NCI-H2227 treated with DMSO at 0.1 percent for 48 hours (cell line): ENCODE measurements at regions not wholly inside any gene's neighbourhood (a gene's known extent, or its start where the extent isn't known, plus 50 kb on each side); places are given as distances from the start of the nearest gene placed in this dataset.

Experiments
- DNase-seq: peaks from one replicate; lab custom pipeline; 2025; lab: John Stamatoyannopoulos, UW

DNA sequence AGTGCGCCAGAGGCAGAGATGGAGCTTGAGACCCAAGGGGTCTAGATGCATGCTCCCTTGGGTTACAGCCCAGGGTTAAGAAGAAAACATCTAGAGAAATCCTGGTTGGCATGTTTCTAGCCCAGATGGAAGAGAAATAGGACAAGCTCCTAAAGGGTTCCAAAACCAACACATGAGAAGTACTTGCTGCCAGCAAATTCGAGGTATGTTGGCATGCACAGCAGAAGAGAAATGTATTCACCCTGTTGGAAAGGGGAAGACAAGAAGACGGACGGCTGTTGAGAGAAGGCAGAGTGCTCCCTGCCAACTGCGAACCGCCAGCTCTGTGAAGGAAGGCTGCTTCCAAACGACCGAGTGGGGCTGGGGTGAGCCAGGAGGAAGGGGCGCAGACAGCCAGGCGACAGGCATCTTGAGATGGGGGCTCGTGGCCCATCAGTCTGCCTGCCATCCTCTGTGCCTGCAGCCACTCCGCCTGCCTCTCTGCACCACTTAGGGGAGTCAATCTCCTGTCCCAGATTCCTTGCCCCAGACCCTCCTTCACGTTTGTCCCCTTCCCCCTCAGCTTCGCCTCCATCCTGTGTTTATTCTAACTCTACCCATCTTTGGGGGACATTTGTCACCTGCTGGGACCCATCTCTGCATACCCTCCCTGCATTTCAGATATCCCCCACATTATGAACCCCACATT lies 249.2 kb downstream of the CDC5L start:
- DNase-seq, result no peak

DNA sequence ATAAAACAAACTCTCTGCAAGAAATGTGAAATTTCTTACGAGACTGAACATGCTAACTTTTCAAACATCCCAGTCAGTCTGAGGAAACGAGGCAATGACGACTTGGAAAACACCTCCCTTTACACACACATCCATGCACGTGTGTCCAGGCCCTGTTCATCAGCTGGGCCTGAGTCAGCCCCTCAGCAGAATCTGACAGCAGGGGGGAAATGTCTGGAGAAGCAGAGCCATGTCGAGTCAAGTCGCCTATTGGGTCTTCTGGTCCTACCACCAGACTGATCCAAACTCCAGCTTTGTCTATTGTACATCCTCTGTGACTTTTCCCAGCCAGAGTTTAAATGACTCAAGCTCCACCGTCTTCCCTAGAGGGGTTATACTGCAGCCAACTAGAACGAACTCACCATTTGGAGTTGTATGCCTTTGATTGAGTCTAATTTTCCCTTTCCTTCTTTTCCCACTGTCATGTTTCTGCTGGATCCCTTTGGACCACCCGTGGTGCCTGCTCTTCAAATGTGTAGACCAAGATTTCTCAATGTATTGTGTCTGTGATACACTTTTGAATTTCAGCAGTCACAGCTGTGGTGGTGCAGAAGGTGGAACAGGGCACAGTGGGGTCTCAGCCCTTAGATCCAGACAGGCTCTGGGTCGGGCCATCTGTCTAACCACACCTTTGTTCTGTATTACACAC lies 254.0 kb downstream of the CDC5L start:
- DNase-seq, result no peak

DNA sequence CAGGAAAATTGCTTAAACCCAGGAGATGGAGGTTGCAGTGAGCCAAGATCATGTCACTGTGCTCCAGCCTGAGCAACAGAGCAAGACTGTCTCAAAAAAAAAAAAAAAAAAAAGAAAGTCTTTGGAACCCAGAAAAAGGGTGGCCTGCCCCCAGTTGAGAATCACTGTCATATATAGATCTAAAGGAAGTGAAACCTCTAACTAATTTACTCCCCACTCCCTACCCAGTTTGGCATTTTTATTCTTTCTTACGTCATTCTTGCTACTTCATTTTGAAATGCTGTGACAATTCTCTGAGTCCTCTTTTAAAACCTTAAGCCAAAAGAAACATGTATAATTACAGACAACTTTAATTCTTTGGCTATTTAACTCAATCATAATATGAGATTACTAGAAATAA lies 254.8 kb downstream of the CDC5L start:
- no peak for DNase-seq

DNA sequence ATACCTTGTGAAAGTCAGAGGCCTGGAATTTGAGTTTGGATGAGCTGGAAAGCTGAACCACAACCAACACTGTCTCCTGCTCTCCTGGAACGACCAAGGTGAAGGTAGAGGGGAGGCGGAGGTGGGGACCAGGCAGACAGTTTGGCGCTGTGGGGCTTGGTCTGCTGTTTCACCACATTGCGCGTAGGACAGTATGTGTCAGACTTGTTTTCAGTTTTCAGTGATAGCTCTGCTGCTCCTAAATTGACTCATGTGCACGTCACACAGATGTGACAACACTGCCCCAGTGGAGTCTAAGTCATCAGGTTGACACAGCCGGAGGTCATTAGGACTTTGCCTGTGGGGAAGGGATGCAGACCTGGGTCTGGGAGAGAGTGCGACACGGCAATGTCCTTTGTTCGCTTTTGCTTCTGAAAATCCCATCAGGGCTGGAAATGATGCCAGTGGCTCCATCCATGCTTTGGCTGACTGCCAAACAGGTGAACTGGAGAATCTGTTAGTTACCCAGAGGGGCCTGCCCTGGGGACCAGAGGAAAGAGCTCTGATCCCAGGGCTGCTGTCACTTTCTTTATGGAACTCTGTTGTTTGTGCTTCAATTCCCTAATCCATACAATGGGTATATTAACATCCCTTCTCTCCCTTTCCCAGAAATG lies 255.5 kb downstream of the CDC5L start:
- no peak for DNase-seq

DNA sequence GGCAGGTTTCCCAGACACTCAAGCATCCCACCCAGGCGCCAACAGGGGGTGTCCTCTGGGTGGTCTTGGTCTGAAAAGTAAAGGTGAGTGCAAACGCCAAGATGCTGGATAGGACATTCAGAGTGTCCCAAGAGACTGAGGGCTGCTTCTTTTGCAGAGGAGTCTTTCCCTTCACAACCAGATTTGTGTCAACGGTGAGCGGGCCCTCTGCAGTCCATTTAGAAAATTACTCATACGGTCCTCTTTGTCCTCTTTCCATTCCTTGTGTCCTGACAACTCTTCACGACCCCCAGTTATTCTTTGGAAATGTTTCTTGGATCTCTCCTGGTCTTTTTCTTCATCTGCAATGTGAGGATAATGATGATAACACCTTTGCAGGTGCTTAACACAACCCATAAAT lies 257.8 kb downstream of the CDC5L start:
- DNase-seq, result no peak

DNA sequence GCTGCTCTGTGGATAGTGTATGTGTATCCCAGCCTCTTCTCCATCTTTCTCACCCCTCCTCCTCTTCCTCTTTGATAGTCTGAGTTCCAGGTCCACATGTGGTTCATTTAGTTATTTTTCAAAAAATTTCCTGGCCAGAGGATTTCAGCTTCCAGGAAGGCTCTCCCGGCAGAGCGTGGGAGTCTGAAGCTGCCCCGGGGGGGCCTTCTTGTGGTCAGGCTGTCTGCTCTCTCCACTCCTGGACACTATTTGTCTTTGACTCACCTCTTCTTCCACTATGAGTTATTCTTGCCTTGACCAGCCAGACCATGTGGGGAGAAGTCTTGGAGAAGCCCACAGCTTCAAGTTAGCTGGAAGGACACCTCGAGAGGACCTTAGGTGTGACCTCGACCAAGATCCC lies 258.8 kb downstream of the CDC5L start:
- DNase-seq, result no peak

DNA sequence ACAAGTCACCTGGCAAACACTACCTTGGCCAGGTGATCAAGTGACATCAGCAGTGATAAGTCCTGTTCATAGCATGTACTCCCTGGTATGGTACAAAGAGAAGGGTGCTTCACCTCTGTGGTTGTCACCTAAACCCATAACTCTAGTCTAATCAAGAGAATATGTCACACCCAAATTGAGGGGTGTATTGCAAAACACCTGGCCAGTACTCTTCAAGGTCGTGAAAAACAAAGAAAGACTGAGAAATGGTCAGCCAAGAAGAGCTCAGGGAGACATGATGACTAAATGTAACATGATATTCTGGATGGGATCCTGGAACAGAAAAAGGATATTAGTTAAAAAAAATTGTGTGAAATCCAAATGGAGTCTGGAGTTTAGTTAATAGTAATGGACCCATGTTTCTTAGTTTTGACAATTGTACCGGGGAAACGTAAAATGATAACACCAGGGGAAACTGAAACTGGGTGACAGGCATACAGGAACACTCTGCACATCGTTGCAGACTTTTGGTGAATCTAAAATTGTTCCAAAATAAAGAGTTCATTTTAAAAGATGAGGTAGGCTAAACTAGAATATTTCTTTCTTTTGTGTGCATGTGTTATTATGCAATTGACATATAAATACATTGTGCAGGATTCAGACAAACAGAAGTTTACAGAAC lies 262.0 kb downstream of the CDC5L start:
- no peak for DNase-seq

DNA sequence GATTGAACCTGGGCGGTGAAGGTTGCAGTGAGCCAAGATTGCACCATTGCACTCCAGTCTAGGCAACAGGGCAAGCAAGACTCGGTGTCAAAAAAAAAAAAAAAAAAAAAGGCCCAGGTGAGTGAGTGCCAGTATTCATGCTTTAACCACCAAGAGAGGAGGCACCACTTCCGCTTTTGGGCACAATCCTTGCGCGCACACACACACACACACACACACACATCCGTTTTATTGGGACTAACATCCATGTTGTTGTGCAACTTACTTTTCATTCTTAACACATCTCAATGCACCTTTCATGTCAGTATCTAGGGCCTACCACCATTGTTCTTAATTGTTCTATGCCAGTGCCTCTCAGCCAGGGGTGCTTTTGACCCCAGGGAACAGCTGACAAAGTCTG lies 263.0 kb downstream of the CDC5L start:
- no peak for DNase-seq

DNA sequence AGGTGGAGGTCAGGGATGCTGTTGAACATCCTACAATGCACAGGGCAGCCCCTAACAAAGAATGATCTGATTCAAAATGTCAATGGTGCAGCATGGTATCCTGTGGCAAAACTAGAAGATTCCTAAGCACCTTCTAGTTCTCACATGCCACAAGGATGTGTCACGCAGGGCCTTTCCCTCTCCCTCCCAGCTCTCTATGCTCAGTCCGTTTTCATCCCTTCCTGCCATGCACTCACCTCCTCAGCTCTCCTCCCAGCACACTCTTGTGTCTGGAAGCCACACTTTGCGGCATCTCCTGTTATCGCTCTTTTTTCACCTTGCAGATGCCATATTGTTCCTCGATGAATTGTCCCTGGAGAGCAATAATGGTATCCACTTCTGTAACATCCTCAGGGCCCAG lies 263.4 kb downstream of the CDC5L start:
- no peak for DNase-seq

DNA sequence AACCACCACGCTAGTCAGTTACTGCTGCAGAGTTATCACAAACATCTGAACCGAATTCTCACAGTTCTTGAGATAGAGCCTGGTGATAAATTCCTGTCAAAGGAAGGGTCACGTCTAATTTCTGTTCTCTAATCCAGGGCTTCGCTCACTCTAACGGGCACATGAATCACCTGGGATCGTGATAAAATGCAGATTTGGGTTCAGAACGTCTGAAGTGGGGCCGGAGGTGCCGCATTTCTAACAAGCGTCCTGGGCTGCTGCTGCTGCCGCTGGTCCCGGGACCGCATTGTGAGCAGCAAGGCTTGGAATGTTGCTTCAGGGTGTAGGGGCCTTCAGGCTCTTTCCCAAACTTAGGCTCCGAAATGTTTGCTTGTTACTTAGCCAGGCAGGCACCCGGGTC lies 264.1 kb downstream of the CDC5L start:
- no peak for DNase-seq

DNA sequence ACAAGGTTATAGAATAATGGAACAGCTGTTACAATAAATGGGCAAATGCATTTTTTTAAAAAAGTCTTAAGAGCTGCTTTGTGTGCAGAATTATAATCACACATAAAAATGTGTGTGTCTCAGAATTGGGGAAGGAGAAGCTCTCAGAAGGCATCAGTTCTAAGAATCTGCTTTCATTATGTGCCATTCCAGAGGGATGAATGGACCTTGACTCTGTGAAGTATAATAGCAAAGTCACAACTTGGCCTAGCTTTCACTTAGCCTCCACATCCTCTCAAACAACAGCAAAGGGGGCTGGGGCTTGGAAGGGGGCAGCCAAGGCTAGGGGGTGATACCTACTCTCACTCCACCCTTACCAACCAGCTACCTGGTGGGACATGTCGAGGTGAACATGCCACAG lies 265.0 kb downstream of the CDC5L start:
- no peak for DNase-seq

DNA sequence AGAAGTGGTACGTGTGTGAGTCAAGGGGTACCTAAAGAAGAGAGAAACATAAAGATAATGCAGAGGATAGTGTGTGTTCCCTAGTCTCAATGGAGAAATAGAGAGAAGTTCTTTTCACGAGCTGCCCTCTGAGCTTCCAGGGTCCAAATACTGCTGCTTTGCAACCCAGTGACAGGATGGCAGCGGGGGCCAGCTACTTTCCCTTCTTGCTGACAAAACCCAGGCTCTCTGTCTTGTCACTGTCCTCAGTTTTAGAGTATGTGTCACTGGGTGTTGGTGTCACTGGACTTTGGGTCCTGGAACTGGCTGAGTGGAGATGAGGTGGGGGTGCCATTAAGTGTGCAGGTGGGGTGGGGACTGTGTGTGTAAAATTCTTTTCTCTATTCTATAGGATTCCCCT lies 265.6 kb downstream of the CDC5L start:
- no peak for DNase-seq

DNA sequence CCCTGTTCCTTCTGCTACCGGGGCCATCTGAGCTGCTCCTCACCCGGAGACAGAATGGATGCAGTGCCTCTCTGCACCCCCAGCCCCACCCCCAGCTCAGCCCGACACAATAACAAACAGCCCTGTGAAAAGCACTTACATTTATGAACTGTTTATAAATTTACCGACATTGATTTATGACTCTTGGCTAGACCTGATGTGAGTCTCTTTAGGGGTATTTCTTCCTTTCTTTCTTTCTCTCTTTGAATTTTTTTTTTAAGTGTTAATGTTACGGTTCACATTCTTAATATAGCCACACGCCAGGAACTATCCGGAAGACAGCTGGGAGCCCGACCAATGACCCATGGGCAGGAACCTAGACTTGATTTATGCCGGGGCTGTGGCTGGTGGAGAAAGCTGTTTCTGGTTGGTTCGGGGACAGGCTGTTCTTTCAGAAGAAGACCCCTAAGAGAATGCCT lies 266.3 kb downstream of the CDC5L start:
- peak; percentile 13 for DNase-seq

DNA sequence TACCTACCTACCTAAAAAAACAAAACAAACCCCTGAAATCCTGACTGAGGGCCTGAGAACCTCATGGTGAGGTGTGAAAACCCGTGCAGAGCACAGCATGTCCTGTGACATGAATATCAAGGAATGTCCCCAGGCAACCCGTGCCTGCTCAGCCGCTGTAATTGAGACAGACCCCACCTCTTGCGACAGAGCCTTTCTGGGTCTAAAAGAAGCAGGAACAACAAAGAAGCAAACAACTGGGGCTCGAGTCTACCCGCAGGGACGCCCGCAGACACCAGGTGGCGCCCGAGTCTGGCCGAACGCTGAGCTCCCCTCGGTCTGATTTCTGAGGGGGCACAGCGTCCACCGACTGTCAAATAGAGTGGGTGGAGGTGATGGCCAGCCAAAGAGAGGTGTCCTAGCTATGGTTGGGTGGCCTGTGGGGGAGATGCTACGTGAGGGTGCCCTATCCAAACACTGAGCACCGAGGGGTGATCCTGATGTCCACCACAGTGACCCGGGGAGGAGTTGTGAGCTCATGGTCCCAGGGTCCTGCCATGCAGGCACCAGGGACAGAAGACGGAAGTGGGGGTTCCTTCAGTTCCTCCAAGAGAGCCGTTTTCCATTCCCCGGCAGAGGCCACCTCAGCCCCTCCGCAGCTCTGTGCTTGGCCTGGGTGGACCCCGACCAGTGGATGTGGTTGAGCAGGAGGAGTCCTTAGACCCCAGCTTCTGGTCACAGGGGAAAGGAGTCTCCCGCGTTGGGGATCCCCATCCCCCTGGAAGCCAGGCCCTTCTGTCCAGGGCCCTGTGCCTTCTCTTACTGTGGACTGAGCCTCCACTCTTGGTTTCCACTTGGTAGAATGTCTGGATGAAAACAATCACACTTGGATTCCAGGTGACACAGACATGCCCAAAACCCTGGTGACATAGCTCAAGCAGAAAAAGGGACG lies 268.2 kb downstream of the CDC5L start:
- peak; percentile 50 for DNase-seq

DNA sequence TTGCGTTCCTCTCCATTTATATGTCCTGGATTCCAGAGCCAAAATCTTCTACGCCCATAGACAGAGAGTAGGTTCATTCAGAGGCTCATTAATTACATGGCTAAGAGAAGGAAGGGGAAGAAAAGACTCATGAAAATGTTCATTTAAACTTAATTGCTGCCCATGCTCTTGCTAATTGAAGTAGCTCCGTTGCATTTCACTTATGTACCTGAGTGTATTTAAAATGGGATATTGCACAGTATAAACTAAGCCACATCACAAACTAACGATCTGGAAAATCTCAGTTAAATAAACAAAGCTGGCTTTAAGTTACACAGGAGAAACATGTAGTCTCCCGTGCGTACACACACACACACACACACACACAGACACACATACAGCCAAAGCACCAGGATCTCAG lies 269.2 kb downstream of the CDC5L start:
- no peak for DNase-seq

DNA sequence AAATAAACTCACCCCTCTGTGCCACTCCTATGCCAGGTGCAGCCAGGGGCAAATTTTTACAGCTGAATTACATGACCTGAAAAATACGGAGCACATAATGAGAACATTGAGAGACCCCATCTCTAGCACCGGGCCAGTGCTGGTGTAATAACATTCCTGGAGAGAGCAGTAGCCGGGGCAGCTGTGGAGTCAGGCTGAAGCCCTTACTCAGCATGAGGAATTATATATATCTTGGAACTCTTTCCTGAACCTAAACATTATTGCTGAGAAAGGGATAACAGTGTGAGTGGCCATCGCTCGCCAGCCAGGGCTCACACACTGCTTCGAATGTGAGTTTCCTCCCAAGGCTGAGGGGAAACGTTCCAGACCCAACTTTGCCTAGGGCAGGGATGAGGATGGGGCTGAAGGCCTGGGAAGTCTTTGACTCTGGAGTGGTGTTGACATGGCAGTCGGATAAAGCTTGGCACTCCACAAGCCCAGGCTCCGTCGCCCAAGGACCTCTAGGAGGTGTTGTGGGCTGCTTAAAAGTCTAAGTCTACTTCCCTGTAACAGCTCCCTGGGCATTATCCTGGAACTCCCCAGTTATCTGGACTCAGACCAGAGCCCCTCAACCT lies 269.8 kb downstream of the CDC5L start:
- DNase-seq, result no peak

DNA sequence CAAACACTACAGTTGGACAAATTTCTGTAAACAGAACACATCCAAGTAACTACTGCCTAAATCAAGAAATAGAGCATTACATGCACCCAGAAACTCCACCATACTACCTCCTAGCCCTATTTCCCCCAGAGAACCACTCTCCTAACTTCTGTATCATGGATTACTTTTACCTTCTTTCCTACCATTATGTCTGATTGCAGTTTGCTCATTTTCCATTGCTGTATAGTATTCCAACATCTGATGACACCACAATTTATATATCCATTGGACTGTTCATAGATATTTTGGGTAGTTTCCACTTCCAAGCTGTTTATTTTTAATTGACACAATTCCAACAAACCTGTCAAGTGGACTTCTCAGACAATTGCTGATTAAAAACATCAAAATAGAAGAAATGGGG lies 271.1 kb downstream of the CDC5L start:
- DNase-seq, result no peak

DNA sequence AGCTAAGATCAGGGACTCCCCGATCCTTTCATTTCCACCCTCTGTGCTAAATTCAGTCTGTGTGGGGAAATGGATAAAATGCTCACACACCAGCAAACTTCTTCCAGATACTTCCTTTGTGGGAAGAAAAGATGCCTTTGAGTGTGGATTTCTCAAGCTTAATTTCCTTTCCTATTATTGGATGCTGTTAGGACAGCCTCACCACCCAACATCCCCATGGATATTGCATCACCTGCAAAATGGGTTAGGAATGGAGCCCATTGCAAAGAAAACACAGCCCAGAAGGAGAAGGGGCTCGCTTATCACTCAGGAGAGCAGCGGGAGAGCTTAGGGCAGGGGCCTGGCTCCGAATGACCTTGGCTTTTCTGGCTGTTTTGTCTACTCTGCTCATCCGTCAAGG lies 272.2 kb downstream of the CDC5L start:
- DNase-seq, result no peak

DNA sequence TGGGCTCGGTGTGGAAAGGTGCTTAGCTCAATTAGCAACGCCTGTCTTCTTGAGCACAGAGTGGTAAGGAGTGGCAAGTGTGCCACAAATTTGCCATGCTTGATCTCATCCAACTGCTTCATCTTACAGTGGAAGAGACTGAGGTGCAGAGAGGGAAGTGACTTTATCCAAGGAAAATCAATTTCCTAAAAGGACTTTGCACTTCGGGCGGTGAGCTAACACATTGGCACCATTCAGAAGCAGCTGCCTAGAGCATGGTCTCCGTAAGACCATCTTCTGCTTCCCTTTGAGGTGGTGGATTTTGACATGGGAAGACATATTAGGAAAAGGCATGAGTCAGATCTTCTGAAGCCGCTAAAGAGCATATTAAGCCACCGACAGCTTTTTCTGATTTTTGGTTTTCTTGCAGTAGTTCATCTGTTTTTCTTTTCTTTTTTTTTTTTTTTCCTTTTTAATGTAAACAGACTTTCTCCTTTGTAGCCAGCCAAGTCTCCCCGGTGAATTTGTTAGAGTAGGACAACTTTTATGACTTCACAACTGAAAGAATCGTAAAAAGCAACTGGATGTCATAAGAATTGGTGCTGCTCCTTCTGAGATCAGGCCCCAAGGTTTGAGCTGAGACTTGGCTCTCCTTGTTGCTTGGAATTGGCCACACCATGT lies 273.2 kb downstream of the CDC5L start:
- DNase-seq, result no peak

DNA sequence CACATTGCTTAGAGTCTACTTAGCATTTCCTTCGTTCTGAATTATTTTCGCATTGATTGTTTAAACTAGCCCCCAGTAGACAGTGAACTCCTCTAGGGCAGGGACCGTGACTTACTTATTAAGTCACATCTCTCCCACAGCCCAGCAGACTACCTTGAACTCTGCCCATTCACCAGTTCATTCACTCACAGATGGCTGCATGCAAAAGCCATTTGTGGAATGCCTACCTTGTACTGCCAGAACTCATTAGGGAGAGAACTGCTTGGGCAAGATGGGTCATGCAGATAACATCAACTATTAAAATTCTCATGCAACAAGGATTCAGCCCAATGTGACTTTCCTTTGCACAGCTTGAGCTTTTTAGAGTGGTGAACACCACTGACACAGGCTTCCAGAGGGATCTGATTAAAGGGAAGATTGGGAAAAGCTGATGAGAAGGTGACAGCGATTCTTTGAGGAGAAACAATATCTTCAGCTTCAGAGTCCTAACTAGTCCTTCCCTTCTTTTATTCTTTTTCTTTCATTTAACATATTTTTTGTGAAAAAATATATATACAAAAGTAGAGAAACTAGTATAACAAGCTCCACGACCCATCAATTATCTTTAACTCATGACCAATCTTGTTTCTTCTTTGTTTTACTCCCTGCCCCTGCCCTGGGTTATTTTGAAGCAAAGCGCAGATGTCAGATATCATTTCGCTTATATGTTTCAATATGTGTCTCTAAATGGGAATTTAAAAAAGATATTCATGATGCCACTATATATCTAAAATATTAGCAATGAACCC lies 273.9 kb downstream of the CDC5L start:
- DNase-seq, result no peak
